SK-N-SH (cell line): ENCODE measurements at regions not wholly inside any gene's neighbourhood (a gene's known extent, or its start where the extent isn't known, plus 50 kb on each side); places are given as distances from the start of the nearest gene placed in this dataset.

Source experiments
- CTCF ChIA-PET: fragments of 300-600, 350-600 bp; formaldehyde crosslinking; extraction: SDS; loops from one replicate; lab custom pipeline; 2021; lab: Yijun Ruan, JAX
- POLR2A ChIA-PET: fragments of 350-600 bp; sonication (Branson Sonifier 250); formaldehyde crosslinking; extraction: SDS; loops from one replicate; lab custom pipeline; 2020; ENCODE audit warnings: antibody characterized with exemption, inconsistent platforms; lab: Yijun Ruan, JAX
- DNase-seq: peaks from one replicate; pipeline ENCODE4 v3.0.0; 2012
- H2AFZ ChIP-seq: fragments of 200-600 bp; sonication (generic); 2 replicates; pipeline ENCODE4 v1.8.1; 2016; ENCODE audit warnings: antibody characterized with exemption, mild to moderate bottlenecking, low read depth
- H3F3A ChIP-seq: fragments of 200-600 bp; sonication (generic); replicated peaks from 2 replicates; pipeline ENCODE3; 2016; ENCODE audit warnings: antibody characterized with exemption, mild to moderate bottlenecking; ENCODE audit not compliant: insufficient read depth
- H3K27ac ChIP-seq, 2 experiments: fragments of 200-500 bp in 1 of 2; fragments of 200-600 bp in 1 of 2; sonication (Bioruptor generic) in 1 of 2; sonication (generic), shearing (Covaris generic) in 1 of 2; 2 replicates each; pipeline versions ENCODE4 v1.5.1 to v1.6.1; 2014 to 2016; ENCODE audit warnings: low read depth in 2 of 2, inconsistent platforms in 1 of 2, low read length in 1 of 2, mild to moderate bottlenecking in 1 of 2, mixed read lengths in 1 of 2
- H3K27me3 ChIP-seq: fragments of 200-600 bp; sonication (generic), shearing (Covaris generic); 2 replicates; pipeline ENCODE4 v1.6.1; 2016; ENCODE audit warnings: mixed run types; ENCODE audit not compliant: insufficient read depth
- H3K36me3 ChIP-seq, 2 experiments: fragments of 200-500 bp in 1 of 2; fragments of 200-600 bp in 1 of 2; sonication (Bioruptor generic) in 1 of 2; sonication (generic) in 1 of 2; replicated peaks in 1 of 2; 2 replicates each; pipeline versions ENCODE3 to v1.5.1; 2014 to 2016; ENCODE audit warnings: low read length in 1 of 2, mild to moderate bottlenecking in 1 of 2; ENCODE audit not compliant: insufficient read depth in 2 of 2, control insufficient read depth in 1 of 2
- H3K4me1 ChIP-seq, 2 experiments: fragments of 200-500 bp in 1 of 2; fragments of 200-600 bp in 1 of 2; sonication (Bioruptor generic) in 1 of 2; sonication (generic), shearing (Covaris generic) in 1 of 2; 2 replicates each; pipeline versions ENCODE4 v1.5.1 to v1.6.1; 2014 to 2016; ENCODE audit warnings: low read depth in 1 of 2, low read length in 1 of 2, mixed run types in 1 of 2; ENCODE audit not compliant: insufficient read depth in 2 of 2, control insufficient read depth in 1 of 2
- H3K4me2 ChIP-seq: fragments of 200-600 bp; sonication (generic), shearing (Covaris generic); 2 replicates; pipeline ENCODE4 v1.6.1; 2017; ENCODE audit warnings: mixed run types
- H3K4me3 ChIP-seq, 2 experiments: fragments of 200-500 bp in 1 of 2; fragments of 200-600 bp in 1 of 2; sonication (Bioruptor generic) in 1 of 2; sonication (generic), shearing (Covaris generic) in 1 of 2; 2 replicates each; pipeline versions ENCODE4 v1.5.1 to v1.8.1; 2014 to 2016; ENCODE audit warnings: low read depth in 2 of 2, inconsistent platforms in 1 of 2, low read length in 1 of 2, mild to moderate bottlenecking in 1 of 2, mixed read lengths in 1 of 2, moderate library complexity in 1 of 2
- H3K79me2 ChIP-seq: fragments of 200-600 bp; sonication (generic); 2 replicates; pipeline ENCODE4 v1.8.1; 2017; ENCODE audit warnings: mild to moderate bottlenecking; ENCODE audit not compliant: insufficient read depth
- H3K9ac ChIP-seq: fragments of 200-600 bp; sonication (generic); 2 replicates; pipeline ENCODE4 v1.6.1; 2017; ENCODE audit warnings: mixed run types
- H3K9me2 ChIP-seq: fragments of 200-600 bp; sonication (generic); 2 replicates; pipeline ENCODE4 v1.6.1; 2017; ENCODE audit warnings: mixed run types
- H3K9me3 ChIP-seq: fragments of 200-600 bp; sonication (generic); 2 replicates; pipeline ENCODE4 v1.6.1; 2017; ENCODE audit warnings: mixed run types, mild to moderate bottlenecking, moderate library complexity
- H4K20me1 ChIP-seq: fragments of 200-600 bp; sonication (generic); 2 replicates; pipeline ENCODE4 v1.6.1; 2017; ENCODE audit warnings: mild to moderate bottlenecking, mixed run types; ENCODE audit not compliant: insufficient read depth
- CHD2 ChIP-seq: fragments of 150-350 bp; IDR thresholded peaks from 2 replicates; pipeline ENCODE4 v1.6.1; 2018; ENCODE audit warnings: low read length; ENCODE audit not compliant: partially characterized antibody
- ELF1 ChIP-seq: IDR thresholded peaks from 2 replicates; pipeline ENCODE4 v1.4.0; 2012
- EP300 ChIP-seq, 2 experiments: IDR thresholded peaks; 2 replicates each; pipeline versions ENCODE4 v1.4.0 to v1.6.1; 2012; ENCODE audit warnings: borderline replicate concordance in 1 of 2, low read depth in 1 of 2, low read length in 1 of 2
- EZH2phosphoT487 ChIP-seq: fragments of 200-600 bp; sonication (generic); IDR thresholded peaks from 2 replicates; pipeline ENCODE4 v1.6.1; 2017; ENCODE audit warnings: low read depth, mixed run types, mild to moderate bottlenecking, antibody characterized with exemption, moderate library complexity, borderline replicate concordance
- FOSL2 ChIP-seq: IDR thresholded peaks from 2 replicates; pipeline ENCODE4 v1.4.0; 2012; ENCODE audit warnings: low read depth, mild to moderate bottlenecking, moderate library complexity, borderline replicate concordance
- FOXM1 ChIP-seq: IDR thresholded peaks from 2 replicates; pipeline ENCODE4 v1.4.0; 2012; ENCODE audit warnings: low read depth, mild to moderate bottlenecking
- GABPA ChIP-seq: IDR thresholded peaks from 2 replicates; pipeline ENCODE4 v1.4.0; 2012; ENCODE audit warnings: low read depth, mild to moderate bottlenecking
- GATA2 ChIP-seq: sonication (generic); formaldehyde crosslinking; IDR thresholded peaks from 2 replicates; pipeline ENCODE4 v1.5.0; 2020; ENCODE audit warnings: mild to moderate bottlenecking, missing genetic modification reagents
- JUND ChIP-seq: IDR thresholded peaks from 2 replicates; pipeline ENCODE4 v1.4.0; 2012
- MAX ChIP-seq: IDR thresholded peaks from 2 replicates; pipeline ENCODE4 v1.4.0; 2012; ENCODE audit warnings: low read depth
- MEF2A ChIP-seq: IDR thresholded peaks from 2 replicates; pipeline ENCODE4 v1.4.0; 2012; ENCODE audit warnings: low read depth, borderline replicate concordance
- MXI1 ChIP-seq: IDR thresholded peaks from 2 replicates; pipeline ENCODE4 v1.6.1; 2012; ENCODE audit warnings: mild to moderate bottlenecking, low read depth, low read length, improper control_type of control experiment
- NRF1 ChIP-seq: IDR thresholded peaks from 2 replicates; pipeline ENCODE4 v1.6.1; 2012; ENCODE audit warnings: low read depth, mild to moderate bottlenecking, low read length
- RAD21 ChIP-seq: IDR thresholded peaks from 2 replicates; pipeline ENCODE4 v1.6.1; 2012; ENCODE audit warnings: mild to moderate bottlenecking, low read length
- RCOR1 ChIP-seq: fragments of 150-350 bp; IDR thresholded peaks from 2 replicates; pipeline ENCODE4 v1.6.1; 2017; ENCODE audit warnings: antibody characterized with exemption, low read length
- RXRA ChIP-seq: IDR thresholded peaks from 2 replicates; pipeline ENCODE4 v1.4.0; 2012; ENCODE audit warnings: low read depth, mild to moderate bottlenecking, borderline replicate concordance
- SMC3 ChIP-seq: IDR thresholded peaks from 2 replicates; pipeline ENCODE4 v1.6.1; 2012; ENCODE audit warnings: low read depth, low read length, improper control_type of control experiment
- TAF1 ChIP-seq: IDR thresholded peaks from 2 replicates; pipeline ENCODE4 v1.6.1; 2012; ENCODE audit warnings: low read depth, mild to moderate bottlenecking, low read length, moderate library complexity, borderline replicate concordance
- TCF12 ChIP-seq: IDR thresholded peaks from 2 replicates; pipeline ENCODE4 v1.4.0; 2012
- YY1 ChIP-seq: IDR thresholded peaks from 2 replicates; pipeline ENCODE4 v1.4.0; 2012; ENCODE audit warnings: low read depth, mild to moderate bottlenecking
- WGBS: methylation state at CpG from one replicate; pipeline ENCODE4 v1.1.6; 2017; ENCODE audit warnings: low lambda C conversion rate; 5-methylcytosine and 5-hydroxymethylcytosine counted together
- TF ChIP-seq, protein P1 (sequence below): fragments of 200-600 bp; sonication (generic); IDR thresholded peaks from 2 replicates; pipeline ENCODE4 v1.6.1; 2017; ENCODE audit warnings: antibody characterized with exemption, mild to moderate bottlenecking, moderate library complexity
- TF ChIP-seq, protein P2 (sequence below): IDR thresholded peaks from 2 replicates; pipeline ENCODE4 v1.4.0; 2012; ENCODE audit warnings: low read depth, borderline replicate concordance
- TF ChIP-seq, protein P3 (sequence below): IDR thresholded peaks from 2 replicates; pipeline ENCODE4 v1.4.0; 2012; ENCODE audit warnings: low read depth, borderline replicate concordance

DNA sequence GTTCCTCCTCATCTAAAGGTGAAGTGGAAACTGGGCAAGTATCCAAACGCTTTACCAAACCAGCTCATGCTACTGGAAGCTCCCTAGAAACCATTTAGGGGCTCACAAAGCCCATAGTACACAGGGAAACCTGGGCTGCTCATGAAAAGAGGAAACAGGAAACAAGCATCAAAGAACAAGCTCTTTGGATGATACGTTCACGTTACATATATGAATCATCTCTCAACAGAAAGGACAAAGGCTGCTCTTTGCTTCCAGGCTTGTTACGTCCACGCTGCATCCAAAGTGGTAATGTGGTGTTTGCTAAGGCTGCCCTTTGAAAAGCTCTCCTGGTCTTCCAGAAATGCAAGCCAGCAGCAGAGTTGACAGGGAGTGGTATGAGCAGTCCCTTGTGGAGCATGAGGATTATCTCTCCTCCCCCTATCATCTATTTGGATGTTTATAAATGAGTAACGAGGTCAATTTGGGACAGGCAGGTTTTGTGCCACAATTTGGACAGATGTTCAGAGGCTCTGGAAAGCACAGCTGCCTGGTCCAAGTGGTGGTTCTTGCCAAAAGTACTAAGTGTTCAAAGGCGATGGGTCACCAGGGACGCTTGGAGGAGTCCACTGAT, 98.0 kb upstream of the RORA start:
- no peaks in the 10 kb centered on the region for H3K4me1 ChIP-seq
- H3K9me3 ChIP-seq, result no peaks in the 10 kb centered on the region
- no peak for DNase-seq
- 30% methylated on average over 8 of the region's 8 CpGs for WGBS
- H3K27me3 ChIP-seq, result no peaks in the 10 kb centered on the region
- no peaks in the 10 kb centered on the region for H3K9me2 ChIP-seq
- H3K4me3 ChIP-seq, result no peak overlapping the region
- ChIA-PET POLR2A (no interaction called here), CTCF (no interaction called here)
- H3K27ac ChIP-seq, result no peak overlapping the region
- no peak overlapping the region for H2AFZ ChIP-seq
- TF ChIP-seq ELF1 (no peak), GABPA (no peak), YY1 (no peak), SMC3 (no peak), RAD21 (no peak), TAF1 (no peak), JUND (no peak), EP300 (IDR thresholded peaks at IDR 0.05; ENCODE audit: borderline replicate concordance in 1 of 2, low read depth in 1 of 2, low read length in 1 of 2) (no peak), EZH2phosphoT487 (no peak), RCOR1 (no peak), FOSL2 (no peak), CHD2 (no peak), GATA2 (CRISPR knock-in tag) (no peak), FOXM1 (no peak), MXI1 (no peak), MAX (no peak)
- TF ChIP-seq, protein P1, sequence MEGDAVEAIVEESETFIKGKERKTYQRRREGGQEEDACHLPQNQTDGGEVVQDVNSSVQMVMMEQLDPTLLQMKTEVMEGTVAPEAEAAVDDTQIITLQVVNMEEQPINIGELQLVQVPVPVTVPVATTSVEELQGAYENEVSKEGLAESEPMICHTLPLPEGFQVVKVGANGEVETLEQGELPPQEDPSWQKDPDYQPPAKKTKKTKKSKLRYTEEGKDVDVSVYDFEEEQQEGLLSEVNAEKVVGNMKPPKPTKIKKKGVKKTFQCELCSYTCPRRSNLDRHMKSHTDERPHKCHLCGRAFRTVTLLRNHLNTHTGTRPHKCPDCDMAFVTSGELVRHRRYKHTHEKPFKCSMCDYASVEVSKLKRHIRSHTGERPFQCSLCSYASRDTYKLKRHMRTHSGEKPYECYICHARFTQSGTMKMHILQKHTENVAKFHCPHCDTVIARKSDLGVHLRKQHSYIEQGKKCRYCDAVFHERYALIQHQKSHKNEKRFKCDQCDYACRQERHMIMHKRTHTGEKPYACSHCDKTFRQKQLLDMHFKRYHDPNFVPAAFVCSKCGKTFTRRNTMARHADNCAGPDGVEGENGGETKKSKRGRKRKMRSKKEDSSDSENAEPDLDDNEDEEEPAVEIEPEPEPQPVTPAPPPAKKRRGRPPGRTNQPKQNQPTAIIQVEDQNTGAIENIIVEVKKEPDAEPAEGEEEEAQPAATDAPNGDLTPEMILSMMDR, result no peak
- TF ChIP-seq, protein P2, sequence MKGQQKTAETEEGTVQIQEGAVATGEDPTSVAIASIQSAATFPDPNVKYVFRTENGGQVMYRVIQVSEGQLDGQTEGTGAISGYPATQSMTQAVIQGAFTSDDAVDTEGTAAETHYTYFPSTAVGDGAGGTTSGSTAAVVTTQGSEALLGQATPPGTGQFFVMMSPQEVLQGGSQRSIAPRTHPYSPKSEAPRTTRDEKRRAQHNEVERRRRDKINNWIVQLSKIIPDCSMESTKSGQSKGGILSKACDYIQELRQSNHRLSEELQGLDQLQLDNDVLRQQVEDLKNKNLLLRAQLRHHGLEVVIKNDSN, result no peak
- H4K20me1 ChIP-seq, result no peaks in the 10 kb centered on the region
- no peak overlapping the region for H3K9ac ChIP-seq
- H3K4me2 ChIP-seq, result no peak overlapping the region
- H3F3A ChIP-seq, result no peaks in the 10 kb centered on the region
- no peaks in the 10 kb centered on the region for H3K79me2 ChIP-seq
- H3K36me3 ChIP-seq, result no peaks in the 10 kb centered on the region

DNA sequence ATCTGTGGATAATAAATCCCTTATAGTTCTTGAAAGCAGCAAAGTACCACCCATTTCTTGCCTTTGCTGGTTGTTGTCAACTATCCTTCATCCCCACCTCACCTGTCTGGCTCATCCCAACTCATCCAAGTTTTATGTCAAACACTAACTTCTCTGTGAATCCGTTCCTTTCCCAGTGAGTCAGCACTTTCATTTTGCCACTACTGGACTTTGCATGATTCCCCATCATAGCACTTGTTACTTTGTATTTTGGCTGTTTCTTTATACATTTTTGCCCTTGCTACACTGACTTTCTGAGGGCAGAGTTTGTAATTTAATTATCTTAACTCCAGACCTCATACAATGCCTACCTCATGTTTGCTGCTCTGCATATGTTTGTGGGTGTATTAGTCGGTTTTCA, 90.8 kb upstream of the RORA start:
- Histone ChIP-seq H4K20me1 (no peaks in the 10 kb centered on the region), H2AFZ (no peak overlapping the region), H3K36me3 (no peaks in the 10 kb centered on the region), H3K4me3 (no peak overlapping the region), H3K27me3 (no peaks in the 10 kb centered on the region), H3K4me1 (peaks cover 0 to 6% of the 10 kb centered on the region in 2 experiments; a peak in 1 of 4 replicates), H3K27ac (no peak overlapping the region), H3K9me2 (no peaks in the 10 kb centered on the region), H3K9me3 (no peaks in the 10 kb centered on the region), H3K4me2 (no peak overlapping the region), H3F3A (no peaks in the 10 kb centered on the region), H3K79me2 (no peaks in the 10 kb centered on the region), H3K9ac (no peak overlapping the region)
- ChIA-PET POLR2A (no interaction called here), CTCF (no interaction called here)
- no peak for DNase-seq
- WGBS, result 13% methylated on average over 2 of the region's 2 CpGs
- TF ChIP-seq RXRA (no peak), RAD21 (no peak), MEF2A (no peak), FOSL2 (no peak), TCF12 (no peak), MAX (no peak), CHD2 (no peak), TAF1 (no peak), NRF1 (no peak)
- TF ChIP-seq, protein P1, result no peak
- TF ChIP-seq, protein P3, sequence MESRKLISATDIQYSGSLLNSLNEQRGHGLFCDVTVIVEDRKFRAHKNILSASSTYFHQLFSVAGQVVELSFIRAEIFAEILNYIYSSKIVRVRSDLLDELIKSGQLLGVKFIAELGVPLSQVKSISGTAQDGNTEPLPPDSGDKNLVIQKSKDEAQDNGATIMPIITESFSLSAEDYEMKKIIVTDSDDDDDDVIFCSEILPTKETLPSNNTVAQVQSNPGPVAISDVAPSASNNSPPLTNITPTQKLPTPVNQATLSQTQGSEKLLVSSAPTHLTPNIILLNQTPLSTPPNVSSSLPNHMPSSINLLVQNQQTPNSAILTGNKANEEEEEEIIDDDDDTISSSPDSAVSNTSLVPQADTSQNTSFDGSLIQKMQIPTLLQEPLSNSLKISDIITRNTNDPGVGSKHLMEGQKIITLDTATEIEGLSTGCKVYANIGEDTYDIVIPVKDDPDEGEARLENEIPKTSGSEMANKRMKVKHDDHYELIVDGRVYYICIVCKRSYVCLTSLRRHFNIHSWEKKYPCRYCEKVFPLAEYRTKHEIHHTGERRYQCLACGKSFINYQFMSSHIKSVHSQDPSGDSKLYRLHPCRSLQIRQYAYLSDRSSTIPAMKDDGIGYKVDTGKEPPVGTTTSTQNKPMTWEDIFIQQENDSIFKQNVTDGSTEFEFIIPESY, result no peak
